ENCODE measurements at regions not wholly inside any gene's neighbourhood (a gene's known extent, or its start where the extent isn't known, plus 50 kb on each side); places are given as distances from the start of the nearest gene placed in this dataset.

DNA sequence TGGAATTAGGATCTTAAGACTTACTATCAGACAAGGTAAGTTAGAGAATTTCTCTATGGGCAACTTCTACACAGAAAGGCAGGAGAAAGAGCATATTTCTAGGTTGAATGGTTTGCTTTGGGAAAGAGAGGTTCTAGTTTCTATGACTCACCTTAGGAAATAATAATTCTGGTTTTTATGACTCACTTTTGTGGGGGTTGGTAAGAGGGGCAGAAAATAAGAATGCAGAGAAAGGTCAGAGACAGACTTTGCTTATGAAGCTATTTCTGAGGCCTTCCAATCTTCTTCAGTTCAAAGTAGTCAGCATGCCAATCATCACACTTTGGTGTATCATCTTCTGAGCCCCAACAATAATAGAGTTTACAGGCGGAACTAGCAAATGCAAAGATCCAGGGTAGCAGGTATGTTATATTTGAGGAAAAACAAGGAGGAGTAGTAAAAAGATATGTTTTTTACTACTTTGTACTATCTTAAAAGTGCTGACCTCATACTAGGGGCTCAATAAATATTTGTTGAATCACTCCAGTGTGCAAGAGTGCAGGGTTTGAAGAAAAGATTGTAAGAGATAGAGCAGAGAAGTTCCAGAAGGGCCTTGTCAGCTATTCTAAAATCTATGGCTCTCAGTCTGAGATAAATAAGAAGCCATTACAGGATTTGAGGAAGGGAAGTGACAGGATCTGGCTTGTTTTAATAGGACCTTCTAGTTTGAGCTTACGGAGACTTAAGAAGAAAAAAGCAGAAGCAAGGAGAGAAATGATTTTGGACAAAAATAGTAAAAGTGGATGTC lies 56.7 kb upstream of the LRFN5 start:
- intact Hi-C loops (cut with micrococcal nuclease): no loop called here
- ChIA-PET CTCF (no interaction called here), POLR2A (ENCODE audit: unreplicated experiment) (interaction anchor here (0.5 to 0.7 kb wide), 2 partner anchors 311 to 413 kb away, joined by 3 to 4 read pairs; no protein-coding TSS in a partner anchor)
- peak; percentile 84 for DNase-seq
- H3K4me2 ChIP-seq (ENCODE audit: low read length): peak overlapping the region; percentile 40
- peak; percentile 87 for ATAC-seq
- H3K9ac ChIP-seq (ENCODE audit: low read length): peak overlapping the region; percentile 41; the same call in 1 of the 2 replicates
- no peaks in the 10 kb centered on the region for H3K27me3 ChIP-seq (ENCODE audit: low read length)
- H3K4me1 ChIP-seq (ENCODE audit: insufficient read depth, low read length): peaks cover 26% of the 10 kb centered on the region
- H4K20me1 ChIP-seq (ENCODE audit: low read length): no peaks in the 10 kb centered on the region
- H2AFZ ChIP-seq (ENCODE audit: low read length): peak overlapping the region; percentile 57
- BruUV-seq (replicated peaks): no TSS peak
- H3F3A ChIP-seq (ENCODE audit: low read length, unreplicated experiment): no peaks in the 10 kb centered on the region
- H3K36me3 ChIP-seq (ENCODE audit: low read depth, low read length): no peaks in the 10 kb centered on the region
- no peaks in the 10 kb centered on the region for H3K9me3 ChIP-seq (ENCODE audit: low read length)
- H3K27ac ChIP-seq (ENCODE audit: low read length): peak overlapping the region; percentile 90
- no peaks in the 10 kb centered on the region for H3K79me2 ChIP-seq (ENCODE audit: low read length)
- H3K4me3 ChIP-seq (ENCODE audit: low read length): peak overlapping the region; percentile 29; the same call in 1 of the 2 replicates
- no peaks in the 10 kb centered on the region for H3K9me2 ChIP-seq (replicated peaks; ENCODE audit: low read length)
- TF ChIP-seq, protein P1, sequence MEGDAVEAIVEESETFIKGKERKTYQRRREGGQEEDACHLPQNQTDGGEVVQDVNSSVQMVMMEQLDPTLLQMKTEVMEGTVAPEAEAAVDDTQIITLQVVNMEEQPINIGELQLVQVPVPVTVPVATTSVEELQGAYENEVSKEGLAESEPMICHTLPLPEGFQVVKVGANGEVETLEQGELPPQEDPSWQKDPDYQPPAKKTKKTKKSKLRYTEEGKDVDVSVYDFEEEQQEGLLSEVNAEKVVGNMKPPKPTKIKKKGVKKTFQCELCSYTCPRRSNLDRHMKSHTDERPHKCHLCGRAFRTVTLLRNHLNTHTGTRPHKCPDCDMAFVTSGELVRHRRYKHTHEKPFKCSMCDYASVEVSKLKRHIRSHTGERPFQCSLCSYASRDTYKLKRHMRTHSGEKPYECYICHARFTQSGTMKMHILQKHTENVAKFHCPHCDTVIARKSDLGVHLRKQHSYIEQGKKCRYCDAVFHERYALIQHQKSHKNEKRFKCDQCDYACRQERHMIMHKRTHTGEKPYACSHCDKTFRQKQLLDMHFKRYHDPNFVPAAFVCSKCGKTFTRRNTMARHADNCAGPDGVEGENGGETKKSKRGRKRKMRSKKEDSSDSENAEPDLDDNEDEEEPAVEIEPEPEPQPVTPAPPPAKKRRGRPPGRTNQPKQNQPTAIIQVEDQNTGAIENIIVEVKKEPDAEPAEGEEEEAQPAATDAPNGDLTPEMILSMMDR (conservative IDR thresholded peaks at IDR 0.05; ENCODE audit: low read depth, low read length): no peak
- TF ChIP-seq EZH2 (IDR thresholded peaks at IDR 0.05; ENCODE audit: low read length, unreplicated experiment) (no peak), EZH2phosphoT487 (IDR thresholded peaks at IDR 0.05; ENCODE audit: borderline replicate concordance, low read length) (no peak)

DNA sequence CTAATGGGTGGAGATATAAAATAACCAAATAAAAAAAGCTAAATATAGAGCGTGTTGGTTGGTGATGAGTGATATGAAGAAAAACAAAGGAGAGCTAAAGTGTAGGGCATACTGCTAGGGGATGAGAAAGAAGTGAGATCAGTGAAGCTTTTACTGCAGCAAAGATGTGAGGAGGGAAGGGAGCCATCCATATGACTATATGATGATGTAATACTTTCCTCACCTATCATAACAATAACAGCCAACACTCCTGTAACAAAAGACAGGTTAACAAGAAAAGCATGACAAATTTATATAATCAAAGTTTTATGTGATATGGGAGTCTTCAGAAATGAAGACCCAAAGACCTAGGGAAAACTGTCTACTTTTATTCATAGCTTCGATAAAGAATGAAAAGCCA lies 57.4 kb upstream of the LRFN5 start:
- H3K9me3 ChIP-seq (ENCODE audit: low read length): no peaks in the 10 kb centered on the region
- peaks cover 26% of the 10 kb centered on the region for H3K4me1 ChIP-seq (ENCODE audit: insufficient read depth, low read length)
- peak overlapping the region; percentile 57 for H2AFZ ChIP-seq (ENCODE audit: low read length)
- TF ChIP-seq EZH2phosphoT487 (IDR thresholded peaks at IDR 0.05; ENCODE audit: borderline replicate concordance, low read length) (no peak), EZH2 (IDR thresholded peaks at IDR 0.05; ENCODE audit: low read length, unreplicated experiment) (no peak)
- no peaks in the 10 kb centered on the region for H4K20me1 ChIP-seq (ENCODE audit: low read length)
- peak overlapping the region; percentile 29; the same call in 1 of the 2 replicates for H3K4me3 ChIP-seq (ENCODE audit: low read length)
- POLR2A ChIA-PET (ENCODE audit: unreplicated experiment): interaction anchor here (0.7 kb wide), 1 partner anchor 312 kb away, joined by 3 read pairs; no protein-coding TSS in a partner anchor
- H3F3A ChIP-seq (ENCODE audit: low read length, unreplicated experiment): no peaks in the 10 kb centered on the region
- H3K27ac ChIP-seq (ENCODE audit: low read length): peak overlapping the region; percentile 90
- H3K9me2 ChIP-seq (replicated peaks; ENCODE audit: low read length): no peaks in the 10 kb centered on the region
- intact Hi-C loops (cut with micrococcal nuclease): no loop called here
- CTCF ChIA-PET: no interaction called here
- H3K27me3 ChIP-seq (ENCODE audit: low read length): no peaks in the 10 kb centered on the region
- H3K9ac ChIP-seq (ENCODE audit: low read length): peak overlapping the region; percentile 41; the same call in 1 of the 2 replicates
- no peaks in the 10 kb centered on the region for H3K79me2 ChIP-seq (ENCODE audit: low read length)
- peak overlapping the region; percentile 40 for H3K4me2 ChIP-seq (ENCODE audit: low read length)
- DNase-seq: no peak
- peak; percentile 16 for ATAC-seq
- H3K36me3 ChIP-seq (ENCODE audit: low read depth, low read length): no peaks in the 10 kb centered on the region
- no TSS peak for BruUV-seq (replicated peaks)

DNA sequence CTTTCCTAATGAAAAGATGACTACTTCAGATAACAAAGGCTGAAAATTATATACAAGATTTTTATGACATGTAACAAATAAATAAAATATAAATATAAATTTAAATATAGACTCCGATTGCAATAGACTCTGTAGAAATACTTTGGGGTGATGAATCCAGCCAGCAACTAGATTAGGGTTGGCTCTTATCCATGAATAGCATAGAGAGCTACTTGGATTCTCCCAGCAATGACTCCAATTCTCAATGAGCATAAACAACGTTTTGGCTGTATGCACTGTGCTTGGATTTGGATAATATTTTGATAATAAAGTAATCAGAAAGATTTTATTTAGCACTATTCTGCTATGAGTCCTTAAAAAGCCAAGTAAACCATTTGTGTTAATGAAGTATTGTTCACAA lies 58.0 kb upstream of the LRFN5 start:
- Histone ChIP-seq H3K4me2 (ENCODE audit: low read length) (no peak overlapping the region), H3K27me3 (ENCODE audit: low read length) (no peaks in the 10 kb centered on the region), H3K9ac (ENCODE audit: low read length) (no peak overlapping the region), H3K36me3 (ENCODE audit: low read depth, low read length) (no peaks in the 10 kb centered on the region), H3K27ac (ENCODE audit: low read length) (0 out of 2 replicates have a peak overlapping the region, but pooled peaks have one; percentile 90), H3K9me3 (ENCODE audit: low read length) (no peaks in the 10 kb centered on the region), H3K4me1 (ENCODE audit: insufficient read depth, low read length) (peaks cover 26% of the 10 kb centered on the region), H3K9me2 (replicated peaks; ENCODE audit: low read length) (no peaks in the 10 kb centered on the region), H3F3A (ENCODE audit: low read length, unreplicated experiment) (no peaks in the 10 kb centered on the region), H4K20me1 (ENCODE audit: low read length) (no peaks in the 10 kb centered on the region), H3K79me2 (ENCODE audit: low read length) (no peaks in the 10 kb centered on the region), H3K4me3 (ENCODE audit: low read length) (no peak overlapping the region), H2AFZ (ENCODE audit: low read length) (no peak overlapping the region)
- POLR2A ChIA-PET (ENCODE audit: unreplicated experiment): no interaction called here
- intact Hi-C loops (cut with micrococcal nuclease): no loop called here
- DNase-seq: no peak
- TF ChIP-seq EZH2 (IDR thresholded peaks at IDR 0.05; ENCODE audit: low read length, unreplicated experiment) (no peak), EZH2phosphoT487 (IDR thresholded peaks at IDR 0.05; ENCODE audit: borderline replicate concordance, low read length) (no peak)
- TF ChIP-seq, protein P1 (conservative IDR thresholded peaks at IDR 0.05; ENCODE audit: low read depth, low read length): no peak
- BruUV-seq (replicated peaks): no TSS peak
- no peak for ATAC-seq
- CTCF ChIA-PET: no interaction called here
